Brain microvascular endothelial cell (primary cell): ENCODE measurements at regions not wholly inside any gene's neighbourhood (a gene's known extent, or its start where the extent isn't known, plus 50 kb on each side); places are given as distances from the start of the nearest gene placed in this dataset.

ENCODE experiments used
- DNase-seq: peaks from one replicate; pipeline ENCODE4 v3.0.0-alpha.2; 2020
- H3K27ac ChIP-seq: fragments of 250-450 bp; sonication (Bioruptor Pico); 2 replicates; pipeline ENCODE4 v1.5.1; 2020; ENCODE audit warnings: mild to moderate bottlenecking, moderate library complexity
- H3K27me3 ChIP-seq: fragments of 250-450 bp; sonication (Bioruptor Pico); replicated peaks from 2 replicates; pipeline ENCODE4 v1.5.1; 2020; ENCODE audit warnings: mild to moderate bottlenecking
- H3K36me3 ChIP-seq: fragments of 250-450 bp; sonication (Bioruptor Pico); replicated peaks from 2 replicates; pipeline ENCODE4 v1.5.1; 2020; ENCODE audit warnings: mild to moderate bottlenecking
- H3K4me3 ChIP-seq: 2 replicates; pipeline ENCODE4 v1.5.1; 2011; ENCODE audit warnings: low read depth, mild to moderate bottlenecking, control low read depth, low read length, moderate library complexity
- CTCF ChIP-seq: IDR thresholded peaks from 2 replicates; pipeline ENCODE4 v1.5.1; 2011; ENCODE audit warnings: low read depth, mild to moderate bottlenecking, moderate library complexity, low read length, control low read depth, inconsistent platforms; ENCODE audit errors: missing control alignments
- in situ Hi-C: cut with HindIII; loops from 2 replicates; pipeline ENCODE4 v1.10.0; 2017; ENCODE audit warnings: low sequenced_read_pairs, low pct_ligation_motif_present

- in situ Hi-C loops: no loop called here
- TF ChIP-seq CTCF: no peak
- no peak overlapping the region for H3K4me3 ChIP-seq
- H3K36me3 ChIP-seq: no peaks in the 10 kb centered on the region
- no peak for DNase-seq
- H3K27ac ChIP-seq: no peak overlapping the region
- no peaks in the 10 kb centered on the region for H3K27me3 ChIP-seq
Observed at GRCh38 chr18:39371996-39372395, 1806.4 kb upstream of the CELF4 start.

GRCh38 chr18:39366656-39367055 lies 1801.1 kb upstream of the CELF4 start:
- in situ Hi-C loops: no loop called here
- H3K27ac ChIP-seq: no peak overlapping the region
- H3K36me3 ChIP-seq: no peaks in the 10 kb centered on the region
- no peak for TF ChIP-seq CTCF
- H3K27me3 ChIP-seq: no peaks in the 10 kb centered on the region
- DNase-seq: no peak
- H3K4me3 ChIP-seq: no peak overlapping the region

- H3K27me3 ChIP-seq: no peaks in the 10 kb centered on the region
- DNase-seq: no peak
- H3K27ac ChIP-seq: no peak overlapping the region
- no peaks in the 10 kb centered on the region for H3K36me3 ChIP-seq
- no peak overlapping the region for H3K4me3 ChIP-seq
- TF ChIP-seq CTCF: no peak
- in situ Hi-C loops: no loop called here
Observed at GRCh38 chr18:39365836-39366485, 1800.4 kb upstream of the CELF4 start.

- DNase-seq: no peak
- Histone ChIP-seq H3K4me3 (no peak overlapping the region), H3K27ac (no peak overlapping the region), H3K27me3 (no peaks in the 10 kb centered on the region), H3K36me3 (no peaks in the 10 kb centered on the region)
- TF ChIP-seq CTCF: no peak
- in situ Hi-C loops: no loop called here
Observed at GRCh38 chr18:39360072-39360471, 1794.5 kb upstream of the CELF4 start.

- H3K27me3 ChIP-seq: no peaks in the 10 kb centered on the region
- in situ Hi-C loops: no loop called here
- no peak overlapping the region for H3K27ac ChIP-seq
- H3K4me3 ChIP-seq: no peak overlapping the region
- DNase-seq: no peak
- H3K36me3 ChIP-seq: no peaks in the 10 kb centered on the region
- TF ChIP-seq CTCF: no peak
Observed at GRCh38 chr18:39359636-39360035, 1794.0 kb upstream of the CELF4 start.

GRCh38 chr18:39350945-39351344 lies 1785.3 kb upstream of the CELF4 start:
- in situ Hi-C loops: no loop called here
- TF ChIP-seq CTCF: no peak

More at GRCh38 chr18:39350945-39351344, 1785.3 kb upstream of the CELF4 start:
- Histone ChIP-seq H3K27me3 (no peaks in the 10 kb centered on the region), H3K4me3 (no peak overlapping the region), H3K36me3 (no peaks in the 10 kb centered on the region), H3K27ac (no peak overlapping the region)
- DNase-seq: no peak
